ENCODE measurements at regions not wholly inside any gene's neighbourhood (a gene's known extent, or its start where the extent isn't known, plus 50 kb on each side); places are given as distances from the start of the nearest gene placed in this dataset.

GRCh38 chr2:194020155-194020554 is 1636.9 kb upstream of the SLC39A10 start:
- H3K9me3 ChIP-seq: no peaks in the 10 kb centered on the region
- no peak overlapping the region for H3K4me2 ChIP-seq
- ATAC-seq: no peak
- FAIRE-seq: no peak
- DNase-seq (ENCODE audit: low read depth in 1 of 2, low spot score in 1 of 2): no peak
- ChIA-PET POLR2A (no interaction called here), CTCF (no interaction called here)
- TF ChIP-seq NR3C1 (IDR thresholded peaks at IDR 0.05) (no peak), HOXB5 (CRISPR knock-in tag; IDR thresholded peaks at IDR 0.05) (no peak), JUN (IDR thresholded peaks at IDR 0.05) (no peak), HES2 (IDR thresholded peaks at IDR 0.05) (no peak), CHD2 (IDR thresholded peaks at IDR 0.05; ENCODE audit: low read length, partially characterized antibody) (no peak), EHF (CRISPR knock-in tag; IDR thresholded peaks at IDR 0.05) (no peak), CHD4 (IDR thresholded peaks at IDR 0.05; ENCODE audit: borderline replicate concordance) (no peak), MAZ (IDR thresholded peaks at IDR 0.05; ENCODE audit: borderline replicate concordance, low read depth, low read length) (no peak), MYC (IDR thresholded peaks at IDR 0.05; ENCODE audit: borderline replicate concordance, low read length) (no peak), KDM5A (IDR thresholded peaks at IDR 0.05) (no peak), USF2 (IDR thresholded peaks at IDR 0.05) (no peak), PHF8 (IDR thresholded peaks at IDR 0.05; ENCODE audit: borderline replicate concordance, low read depth) (no peak), ZFP36 (IDR thresholded peaks at IDR 0.05; ENCODE audit: borderline replicate concordance, partially characterized antibody) (no peak), HMGXB4 (CRISPR knock-in tag; IDR thresholded peaks at IDR 0.05; ENCODE audit: borderline replicate concordance) (no peak), KDM1A (IDR thresholded peaks at IDR 0.05; ENCODE audit: low read depth) (no peak), ZSCAN20 (CRISPR knock-in tag; IDR thresholded peaks at IDR 0.05) (no peak), PBX3 (IDR thresholded peaks at IDR 0.05) (no peak)
- H3K4me1 ChIP-seq: no peaks in the 10 kb centered on the region
- no peak overlapping the region for H3K27ac ChIP-seq
- no peak overlapping the region for H3K4me3 ChIP-seq
- 81% methylated on average over 12 of the region's 21 CpGs for WGBS (ENCODE audit: missing lambda C conversion rate)

GRCh38 chr2:194015751-194016150 is 1641.3 kb upstream of the SLC39A10 start:
- no peak overlapping the region for H3K4me3 ChIP-seq
- FAIRE-seq: no peak
- no peak for ATAC-seq
- no peak overlapping the region for H3K27ac ChIP-seq
- no peak overlapping the region for H3K4me2 ChIP-seq
- TF ChIP-seq ESRRA (IDR thresholded peaks at IDR 0.05; ENCODE audit: borderline replicate concordance, low read length): no peak
- TF ChIP-seq KDM5A (IDR thresholded peaks at IDR 0.05): no peak
- TF ChIP-seq BCL3 (IDR thresholded peaks at IDR 0.05): no peak
- TF ChIP-seq HMGXB4 (CRISPR knock-in tag; IDR thresholded peaks at IDR 0.05; ENCODE audit: borderline replicate concordance): no peak
- TF ChIP-seq SREBF2 (IDR thresholded peaks at IDR 0.05): no peak
- H3K9me3 ChIP-seq: no peaks in the 10 kb centered on the region; the same call in 2 of the 3 replicates
- no peaks in the 10 kb centered on the region for H3K4me1 ChIP-seq
- no peak for DNase-seq (ENCODE audit: low read depth in 1 of 2, low spot score in 1 of 2)
- ChIA-PET CTCF (no interaction called here), POLR2A (no interaction called here)
